C4-2B (cell line): ENCODE measurements at regions not wholly inside any gene's neighbourhood (a gene's known extent, or its start where the extent isn't known, plus 50 kb on each side); places are given as distances from the start of the nearest gene placed in this dataset.

Experiments used
- CTCF ChIP-seq: fragments of 450-650 bp; conservative IDR thresholded peaks from 2 replicates; pipeline ENCODE4 v1.5.1; 2017; ENCODE audit warnings: mild to moderate bottlenecking
- ZFX ChIP-seq: fragments of 450-650 bp; IDR thresholded peaks from 2 replicates; pipeline ENCODE4 v1.6.1; 2017

- TF ChIP-seq CTCF (no peak), ZFX (no peak)
These were observed 2056.4 kb downstream of the PCDH7 start for GRCh38 chr4:32776435-32777203.
